ENCODE measurements at regions not wholly inside any gene's neighbourhood (a gene's known extent, or its start where the extent isn't known, plus 50 kb on each side); places are given as distances from the start of the nearest gene placed in this dataset.
"Not testable (repeated sequence)": the region's sequence is repeated elsewhere in the genome, so short reads cannot be mapped to it uniquely, and the experiment has no call there.

GRCh38 chr22:48622891-48623545 lies 1204.7 kb downstream of the BRD1 start:
- Histone ChIP-seq H3K27me3 (ENCODE audit: control insufficient read depth, low read length) (no peaks in the 10 kb centered on the region), H3K9me3 (ENCODE audit: control insufficient read depth, insufficient read depth, low read length) (no peaks in the 10 kb centered on the region), H3K9me2 (replicated peaks; ENCODE audit: control insufficient read depth, low read length) (no peaks in the 10 kb centered on the region), H3K4me1 (ENCODE audit: control insufficient read depth, low read length) (no peaks in the 10 kb centered on the region), H3F3A (ENCODE audit: control insufficient read depth, insufficient read depth) (no peaks in the 10 kb centered on the region), H3K27ac (ENCODE audit: low read depth, low read length) (no peak overlapping the region), H3K36me3 (ENCODE audit: control insufficient read depth, low read length) (no peaks in the 10 kb centered on the region), H3K4me2 (ENCODE audit: low read length) (no peak overlapping the region), H4K20me1 (ENCODE audit: control insufficient read depth, insufficient read depth, low read depth, low read length) (no peaks in the 10 kb centered on the region), H3K79me2 (ENCODE audit: control insufficient read depth, low read length) (no peaks in the 10 kb centered on the region), H3K4me3 (ENCODE audit: low read length) (no peak overlapping the region)
- TF ChIP-seq EZH2phosphoT487 (IDR thresholded peaks at IDR 0.05; ENCODE audit: borderline replicate concordance, low read length) (no peak), CTCF (IDR thresholded peaks at IDR 0.05; ENCODE audit: low read depth, low read length, poor library complexity, severe bottlenecking) (no peak)

- Histone ChIP-seq H3K9me2 (replicated peaks; ENCODE audit: control insufficient read depth, low read length) (no peaks in the 10 kb centered on the region), H3K4me1 (ENCODE audit: control insufficient read depth, low read length) (no peaks in the 10 kb centered on the region), H3K9me3 (ENCODE audit: control insufficient read depth, insufficient read depth, low read length) (no peaks in the 10 kb centered on the region)
Measured at GRCh38 chr22:48621085-48621484, 1206.6 kb downstream of the BRD1 start.

GRCh38 chr22:48620460-48620859 lies 1207.2 kb downstream of the BRD1 start:
- not testable (repeated sequence) for H3K9me2 ChIP-seq (replicated peaks; ENCODE audit: control insufficient read depth, low read length); H4K20me1 ChIP-seq (ENCODE audit: control insufficient read depth, insufficient read depth, low read depth, low read length); H3K4me1 ChIP-seq (ENCODE audit: control insufficient read depth, low read length)

More at GRCh38 chr22:48621085-48621484, 1206.6 kb downstream of the BRD1 start:
- TF ChIP-seq EZH2phosphoT487 (IDR thresholded peaks at IDR 0.05; ENCODE audit: borderline replicate concordance, low read length) (no peak), CTCF (IDR thresholded peaks at IDR 0.05; ENCODE audit: low read depth, low read length, poor library complexity, severe bottlenecking) (no peak)
- H3K27ac ChIP-seq (ENCODE audit: low read depth, low read length): no peak overlapping the region
- no peak overlapping the region for H3K4me2 ChIP-seq (ENCODE audit: low read length)
- no peaks in the 10 kb centered on the region for H3K27me3 ChIP-seq (ENCODE audit: control insufficient read depth, low read length)
- H3K79me2 ChIP-seq (ENCODE audit: control insufficient read depth, low read length): no peaks in the 10 kb centered on the region
- no peaks in the 10 kb centered on the region for H4K20me1 ChIP-seq (ENCODE audit: control insufficient read depth, insufficient read depth, low read depth, low read length)
- H3F3A ChIP-seq (ENCODE audit: control insufficient read depth, insufficient read depth): no peaks in the 10 kb centered on the region
- H3K4me3 ChIP-seq (ENCODE audit: low read length): no peak overlapping the region
- no peaks in the 10 kb centered on the region for H3K36me3 ChIP-seq (ENCODE audit: control insufficient read depth, low read length)

GRCh38 chr22:48619721-48620120 lies 1208.0 kb downstream of the BRD1 start:
- Histone ChIP-seq H3K4me3 (ENCODE audit: low read length) (no peak overlapping the region), H3K79me2 (ENCODE audit: control insufficient read depth, low read length) (no peaks in the 10 kb centered on the region), H3K9me2 (replicated peaks; ENCODE audit: control insufficient read depth, low read length) (no peaks in the 10 kb centered on the region), H3K27me3 (ENCODE audit: control insufficient read depth, low read length) (no peaks in the 10 kb centered on the region), H3K27ac (ENCODE audit: low read depth, low read length) (no peak overlapping the region), H3F3A (ENCODE audit: control insufficient read depth, insufficient read depth) (no peaks in the 10 kb centered on the region), H3K4me2 (ENCODE audit: low read length) (no peak overlapping the region), H3K36me3 (ENCODE audit: control insufficient read depth, low read length) (no peaks in the 10 kb centered on the region), H3K4me1 (ENCODE audit: control insufficient read depth, low read length) (no peaks in the 10 kb centered on the region), H4K20me1 (ENCODE audit: control insufficient read depth, insufficient read depth, low read depth, low read length) (no peaks in the 10 kb centered on the region), H3K9me3 (ENCODE audit: control insufficient read depth, insufficient read depth, low read length) (no peaks in the 10 kb centered on the region)
- TF ChIP-seq CTCF (IDR thresholded peaks at IDR 0.05; ENCODE audit: low read depth, low read length, poor library complexity, severe bottlenecking) (no peak), EZH2phosphoT487 (IDR thresholded peaks at IDR 0.05; ENCODE audit: borderline replicate concordance, low read length) (no peak)

More at GRCh38 chr22:48620460-48620859, 1207.2 kb downstream of the BRD1 start:
- H3K9me3 ChIP-seq (ENCODE audit: control insufficient read depth, insufficient read depth, low read length); H3K4me2 ChIP-seq (ENCODE audit: low read length); H3K36me3 ChIP-seq (ENCODE audit: control insufficient read depth, low read length); H3K27ac ChIP-seq (ENCODE audit: low read depth, low read length); H3K79me2 ChIP-seq (ENCODE audit: control insufficient read depth, low read length); H3F3A ChIP-seq (ENCODE audit: control insufficient read depth, insufficient read depth); H3K27me3 ChIP-seq (ENCODE audit: control insufficient read depth, low read length); H3K4me3 ChIP-seq (ENCODE audit: low read length): not testable (repeated sequence)
